Neural cell (in vitro differentiated cells): ENCODE measurements at regions not wholly inside any gene's neighbourhood (a gene's known extent, or its start where the extent isn't known, plus 50 kb on each side); places are given as distances from the start of the nearest gene placed in this dataset.

Source experiments
- H2AFZ ChIP-seq: fragments of 200-600, 300-800 bp; sonication (generic), shearing (Covaris generic); 2 replicates; pipeline ENCODE4 v1.6.0; 2014; ENCODE audit warnings: low read depth, mild to moderate bottlenecking, antibody characterized with exemption, low read length, moderate library complexity
- H3F3A ChIP-seq: fragments of 200-600 bp; shearing (Covaris generic); 2 replicates; pipeline ENCODE4 v1.6.1; 2016; ENCODE audit warnings: mild to moderate bottlenecking, moderate library complexity, mixed read lengths, antibody characterized with exemption, low read length; ENCODE audit not compliant: insufficient read depth, poor library complexity, severe bottlenecking
- H3K27ac ChIP-seq: fragments of 200-600, 300-800 bp; sonication (generic), shearing (Covaris generic); 2 replicates; pipeline ENCODE4 v1.5.1; 2014; ENCODE audit warnings: mild to moderate bottlenecking, low read length, moderate library complexity
- H3K27me3 ChIP-seq: fragments of 300-800, 200-600 bp; sonication (generic), shearing (Covaris generic); 2 replicates; pipeline ENCODE4 v1.6.0; 2014; ENCODE audit warnings: mild to moderate bottlenecking, low read depth, low read length, moderate library complexity; ENCODE audit not compliant: insufficient read depth
- H3K36me3 ChIP-seq: fragments of 300-800, 200-600 bp; sonication (generic), shearing (Covaris generic); 2 replicates; pipeline ENCODE4 v1.5.1; 2014; ENCODE audit warnings: mild to moderate bottlenecking, antibody characterized with exemption, low read length, moderate library complexity; ENCODE audit not compliant: insufficient read depth
- H3K4me2 ChIP-seq: fragments of 300-800, 200-600 bp; sonication (generic), shearing (Covaris generic); 2 replicates; pipeline ENCODE4 v1.6.0; 2014; ENCODE audit warnings: mild to moderate bottlenecking, low read length
- H3K4me3 ChIP-seq: fragments of 300-800, 200-600 bp; sonication (generic), shearing (Covaris generic); 2 replicates; pipeline ENCODE4 v1.5.1; 2014; ENCODE audit warnings: mild to moderate bottlenecking, low read length, moderate library complexity
- H3K79me2 ChIP-seq: fragments of 200-600 bp; shearing (Covaris generic); replicated peaks from 2 replicates; pipeline ENCODE4 v1.6.0; 2014; ENCODE audit warnings: mild to moderate bottlenecking, low read length, moderate library complexity; ENCODE audit not compliant: insufficient read depth
- H3K9ac ChIP-seq: fragments of 300-800, 200-600 bp; sonication (generic), shearing (Covaris generic); 2 replicates; pipeline ENCODE4 v1.6.1; 2016; ENCODE audit warnings: mild to moderate bottlenecking, low read length, mixed read lengths
- H3K9me2 ChIP-seq: fragments of 200-600 bp; shearing (Covaris generic); 2 replicates; pipeline ENCODE4 v1.6.1; 2016; ENCODE audit warnings: mild to moderate bottlenecking, low read length, mixed read lengths; ENCODE audit not compliant: insufficient read depth
- H3K9me3 ChIP-seq: fragments of 200-600, 300-800 bp; sonication (generic), shearing (Covaris generic); 2 replicates; pipeline ENCODE4 v1.6.1; 2016; ENCODE audit warnings: mild to moderate bottlenecking, mixed run types, low read length, moderate library complexity, mixed read lengths
- H4K20me1 ChIP-seq: fragments of 200-600 bp; shearing (Covaris generic); 2 replicates; pipeline ENCODE4 v1.6.1; 2016; ENCODE audit warnings: mild to moderate bottlenecking, mixed run types; ENCODE audit not compliant: insufficient read depth
- CTCF ChIP-seq: fragments of 450-650 bp; IDR thresholded peaks from 2 replicates; pipeline ENCODE4 v1.5.1; 2014; ENCODE audit warnings: antibody characterized with exemption, mild to moderate bottlenecking, moderate library complexity; ENCODE audit not compliant: poor library complexity, severe bottlenecking
- EP300 ChIP-seq: fragments of 450-650 bp; conservative IDR thresholded peaks from 2 replicates; pipeline ENCODE4 v1.6.1; 2014; ENCODE audit warnings: antibody characterized with exemption, mild to moderate bottlenecking, moderate library complexity; ENCODE audit not compliant: poor library complexity, severe bottlenecking
- EZH2 ChIP-seq: fragments of 200-600, 300-800 bp; shearing (Covaris generic), sonication (generic); IDR thresholded peaks from 2 replicates; pipeline ENCODE4 v1.6.1; 2014; ENCODE audit warnings: antibody characterized with exemption, low read length, borderline replicate concordance, mild to moderate bottlenecking; ENCODE audit not compliant: insufficient read depth, poor library complexity, severe bottlenecking
- MXI1 ChIP-seq: fragments of 450-650 bp; conservative IDR thresholded peaks from 2 replicates; pipeline ENCODE4 v1.6.1; 2014; ENCODE audit warnings: antibody characterized with exemption, mild to moderate bottlenecking; ENCODE audit not compliant: poor library complexity, severe bottlenecking
- POLR2AphosphoS5 ChIP-seq: IDR thresholded peaks from 2 replicates; pipeline ENCODE4 v1.6.1; 2012
- RAD21 ChIP-seq: fragments of 450-650 bp; conservative IDR thresholded peaks from 2 replicates; pipeline ENCODE4 v1.6.1; 2014; ENCODE audit warnings: antibody characterized with exemption, mild to moderate bottlenecking, moderate library complexity
- REST ChIP-seq: IDR thresholded peaks from 2 replicates; pipeline ENCODE4 v1.6.1; 2012; ENCODE audit warnings: borderline replicate concordance
- SMC3 ChIP-seq: fragments of 450-650 bp; conservative IDR thresholded peaks from 2 replicates; pipeline ENCODE4 v1.6.1; 2014; ENCODE audit warnings: antibody characterized with exemption, mild to moderate bottlenecking, moderate library complexity; ENCODE audit not compliant: poor library complexity
- TAF1 ChIP-seq: IDR thresholded peaks from 2 replicates; pipeline ENCODE4 v1.6.1; 2012; ENCODE audit warnings: low read depth

- Histone ChIP-seq H3K4me3 (no peak overlapping the region), H3K79me2 (no peaks in the 10 kb centered on the region), H3F3A (no peaks in the 10 kb centered on the region), H3K4me2 (no peak overlapping the region), H3K9me3 (no peaks in the 10 kb centered on the region), H2AFZ (no peak overlapping the region), H3K9ac (no peak overlapping the region), H3K27ac (no peak overlapping the region), H4K20me1 (no peaks in the 10 kb centered on the region), H3K36me3 (no peaks in the 10 kb centered on the region), H3K27me3 (no peaks in the 10 kb centered on the region), H3K9me2 (no peaks in the 10 kb centered on the region)
- TF ChIP-seq MXI1 (no peak), TAF1 (no peak), REST (no peak), CTCF (no peak), EZH2 (no peak), EP300 (no peak), POLR2AphosphoS5 (no peak), SMC3 (no peak)
Measured at GRCh38 chr10:27388761-27389399, 115.2 kb upstream of the RAB18 start.

- H3K9ac ChIP-seq = no peak overlapping the region
- H3K27me3 ChIP-seq = no peaks in the 10 kb centered on the region
- TF ChIP-seq EZH2 (no peak), POLR2AphosphoS5 (no peak), RAD21 (no peak), EP300 (no peak)
- H3F3A ChIP-seq = no peaks in the 10 kb centered on the region
- no peak overlapping the region for H3K27ac ChIP-seq
- H3K9me2 ChIP-seq = no peaks in the 10 kb centered on the region
- no peaks in the 10 kb centered on the region for H4K20me1 ChIP-seq
- H3K36me3 ChIP-seq = no peaks in the 10 kb centered on the region
- no peaks in the 10 kb centered on the region for H3K79me2 ChIP-seq
- H3K4me3 ChIP-seq = no peak overlapping the region
- H3K9me3 ChIP-seq = no peaks in the 10 kb centered on the region
- H2AFZ ChIP-seq = no peak overlapping the region
- H3K4me2 ChIP-seq = no peak overlapping the region
Measured at GRCh38 chr10:27383595-27384542, 120.2 kb upstream of the RAB18 start.
